Endothelial cell (in vitro differentiated cells): ENCODE measurements at regions not wholly inside any gene's neighbourhood (a gene's known extent, or its start where the extent isn't known, plus 50 kb on each side); places are given as distances from the start of the nearest gene placed in this dataset.

ENCODE experiments used
- DNase-seq: peaks from one replicate; pipeline ENCODE4 v3.0.0; 2021; ENCODE audit warnings: low spot score
- H3K27ac Mint-ChIP-seq: one replicate; pipeline ENCODE4 v1.8.0; 2021; ENCODE audit warnings: mixed read lengths, inconsistent platforms; ENCODE audit not compliant: unreplicated experiment
- H3K27me3 Mint-ChIP-seq: one replicate; pipeline ENCODE4 v1.8.0; 2021; ENCODE audit warnings: mild to moderate bottlenecking, moderate library complexity, mixed read lengths, inconsistent platforms; ENCODE audit not compliant: unreplicated experiment
- H3K36me3 Mint-ChIP-seq: one replicate; pipeline ENCODE4 v1.8.0; 2021; ENCODE audit warnings: mild to moderate bottlenecking, low read depth, mixed read lengths, inconsistent platforms; ENCODE audit not compliant: unreplicated experiment
- H3K4me1 Mint-ChIP-seq: one replicate; pipeline ENCODE4 v1.8.0; 2021; ENCODE audit warnings: mild to moderate bottlenecking, mixed read lengths, inconsistent platforms; ENCODE audit not compliant: unreplicated experiment
- H3K4me3 Mint-ChIP-seq: one replicate; pipeline ENCODE4 v1.8.0; 2021; ENCODE audit warnings: mild to moderate bottlenecking, mixed read lengths, inconsistent platforms; ENCODE audit not compliant: unreplicated experiment
- H3K9me3 Mint-ChIP-seq: one replicate; pipeline ENCODE4 v1.8.0; 2021; ENCODE audit warnings: mixed read lengths, inconsistent platforms; ENCODE audit not compliant: unreplicated experiment
- TF ChIP-seq, protein P1 (sequence below): fragments of 200-600 bp; sonication (generic); IDR thresholded peaks from one replicate; pipeline ENCODE4 v1.5.0; 2021; ENCODE audit warnings: antibody characterized with exemption; ENCODE audit not compliant: unreplicated experiment

DNA sequence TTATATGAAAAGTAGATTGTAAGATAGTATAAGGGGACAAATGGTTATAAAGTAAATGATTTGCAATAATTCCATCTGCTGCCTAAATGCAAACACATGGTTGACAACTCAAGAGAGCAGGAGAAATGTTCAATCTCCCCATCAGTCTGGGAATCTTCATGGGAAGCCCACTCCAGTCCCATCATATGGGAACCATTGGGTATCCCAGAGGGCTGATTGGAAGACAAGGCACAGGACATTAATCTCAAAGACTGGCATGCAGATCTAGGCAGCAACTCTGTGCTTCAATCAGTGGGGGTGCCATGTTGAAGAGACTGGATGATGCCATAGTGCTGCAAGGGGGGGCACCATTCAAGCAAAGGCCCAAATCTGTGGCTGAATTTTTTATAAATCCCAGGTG is 193.1 kb upstream of the PDE4D start:
- Mint-ChIP-seq H3K27me3 (no peaks in the 10 kb centered on the region), H3K4me1 (peaks cover 10% of the 10 kb centered on the region), H3K4me3 (no peak overlapping the region), H3K36me3 (no peaks in the 10 kb centered on the region), H3K9me3 (no peaks in the 10 kb centered on the region), H3K27ac (no peak overlapping the region)
- no peak for DNase-seq
- TF ChIP-seq, protein P1, sequence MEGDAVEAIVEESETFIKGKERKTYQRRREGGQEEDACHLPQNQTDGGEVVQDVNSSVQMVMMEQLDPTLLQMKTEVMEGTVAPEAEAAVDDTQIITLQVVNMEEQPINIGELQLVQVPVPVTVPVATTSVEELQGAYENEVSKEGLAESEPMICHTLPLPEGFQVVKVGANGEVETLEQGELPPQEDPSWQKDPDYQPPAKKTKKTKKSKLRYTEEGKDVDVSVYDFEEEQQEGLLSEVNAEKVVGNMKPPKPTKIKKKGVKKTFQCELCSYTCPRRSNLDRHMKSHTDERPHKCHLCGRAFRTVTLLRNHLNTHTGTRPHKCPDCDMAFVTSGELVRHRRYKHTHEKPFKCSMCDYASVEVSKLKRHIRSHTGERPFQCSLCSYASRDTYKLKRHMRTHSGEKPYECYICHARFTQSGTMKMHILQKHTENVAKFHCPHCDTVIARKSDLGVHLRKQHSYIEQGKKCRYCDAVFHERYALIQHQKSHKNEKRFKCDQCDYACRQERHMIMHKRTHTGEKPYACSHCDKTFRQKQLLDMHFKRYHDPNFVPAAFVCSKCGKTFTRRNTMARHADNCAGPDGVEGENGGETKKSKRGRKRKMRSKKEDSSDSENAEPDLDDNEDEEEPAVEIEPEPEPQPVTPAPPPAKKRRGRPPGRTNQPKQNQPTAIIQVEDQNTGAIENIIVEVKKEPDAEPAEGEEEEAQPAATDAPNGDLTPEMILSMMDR = no peak

DNA sequence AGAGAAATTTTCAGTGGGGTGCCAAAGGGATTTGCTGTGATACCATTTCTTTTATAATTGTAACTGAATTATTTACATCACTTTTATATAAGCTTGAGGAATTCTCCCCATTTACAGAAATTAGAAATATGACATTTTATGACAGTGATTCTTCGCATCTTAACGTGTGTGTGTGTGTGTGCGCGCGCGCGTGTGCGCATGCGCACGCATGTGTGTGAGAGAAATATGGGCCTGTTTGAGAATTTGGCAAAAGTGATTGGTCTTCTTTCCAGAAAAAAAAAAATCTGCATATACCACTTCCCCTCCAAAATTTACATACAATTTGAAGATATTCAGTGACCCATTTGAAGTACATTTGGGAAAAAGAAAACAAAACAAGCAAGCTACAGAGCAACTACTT is 190.7 kb upstream of the PDE4D start:
- no peak for DNase-seq
- H3K9me3 Mint-ChIP-seq = no peaks in the 10 kb centered on the region
- no peaks in the 10 kb centered on the region for H3K36me3 Mint-ChIP-seq
- no peaks in the 10 kb centered on the region for H3K27me3 Mint-ChIP-seq
- TF ChIP-seq, protein P1 = no peak
- no peak overlapping the region for H3K4me3 Mint-ChIP-seq
- H3K4me1 Mint-ChIP-seq = peaks cover 10% of the 10 kb centered on the region
- no peak overlapping the region for H3K27ac Mint-ChIP-seq

DNA sequence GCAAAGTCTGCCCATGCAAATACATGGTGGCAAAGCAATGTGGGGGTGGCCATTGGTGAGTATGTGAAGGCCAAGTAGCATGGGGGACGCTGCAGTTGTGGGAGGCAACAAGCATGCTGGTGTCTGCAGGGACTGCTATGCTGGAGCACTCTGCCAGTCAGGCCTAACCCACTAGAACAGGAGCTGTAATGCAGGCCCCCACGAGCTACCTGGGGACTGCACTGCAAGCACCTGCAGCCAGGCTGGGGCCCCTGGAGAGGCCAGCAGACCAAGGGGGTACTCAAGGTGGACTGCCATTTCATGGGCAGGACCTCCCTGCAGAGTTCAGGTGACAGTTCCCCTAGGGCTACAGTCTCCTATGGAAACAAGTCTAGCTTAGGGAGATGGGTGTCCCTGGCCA is 183.8 kb upstream of the PDE4D start:
- H3K27ac Mint-ChIP-seq = no peak overlapping the region
- TF ChIP-seq, protein P1 = no peak
- H3K9me3 Mint-ChIP-seq = no peaks in the 10 kb centered on the region
- H3K4me1 Mint-ChIP-seq = no peaks in the 10 kb centered on the region
- no peaks in the 10 kb centered on the region for H3K36me3 Mint-ChIP-seq
- H3K4me3 Mint-ChIP-seq = no peak overlapping the region
- peaks cover 4% of the 10 kb centered on the region for H3K27me3 Mint-ChIP-seq
- DNase-seq = no peak

DNA sequence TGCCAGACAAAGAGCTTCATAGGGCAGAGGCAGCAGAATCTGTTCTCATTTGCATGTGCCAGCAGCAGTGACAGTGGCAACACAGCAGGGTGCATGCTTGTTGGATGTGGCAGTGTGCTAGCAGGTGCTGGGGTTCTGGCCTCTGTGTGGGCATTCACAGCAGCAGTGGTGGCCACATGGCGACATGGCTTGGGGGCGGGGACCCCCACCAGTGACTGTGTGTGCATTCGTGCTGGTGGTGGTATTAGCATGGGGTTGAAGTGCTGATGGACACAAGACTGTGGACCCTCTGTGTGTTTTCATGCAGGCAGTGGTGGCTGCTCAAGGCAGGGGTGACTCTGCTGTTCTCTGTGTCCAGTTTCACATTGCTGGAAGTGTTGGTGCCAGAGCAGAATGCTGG is 183.2 kb upstream of the PDE4D start:
- Mint-ChIP-seq H3K27me3 (peaks cover 4% of the 10 kb centered on the region), H3K27ac (no peak overlapping the region), H3K4me3 (no peak overlapping the region), H3K4me1 (no peaks in the 10 kb centered on the region), H3K9me3 (no peaks in the 10 kb centered on the region), H3K36me3 (no peaks in the 10 kb centered on the region)
- DNase-seq = no peak
- TF ChIP-seq, protein P1 = no peak

DNA sequence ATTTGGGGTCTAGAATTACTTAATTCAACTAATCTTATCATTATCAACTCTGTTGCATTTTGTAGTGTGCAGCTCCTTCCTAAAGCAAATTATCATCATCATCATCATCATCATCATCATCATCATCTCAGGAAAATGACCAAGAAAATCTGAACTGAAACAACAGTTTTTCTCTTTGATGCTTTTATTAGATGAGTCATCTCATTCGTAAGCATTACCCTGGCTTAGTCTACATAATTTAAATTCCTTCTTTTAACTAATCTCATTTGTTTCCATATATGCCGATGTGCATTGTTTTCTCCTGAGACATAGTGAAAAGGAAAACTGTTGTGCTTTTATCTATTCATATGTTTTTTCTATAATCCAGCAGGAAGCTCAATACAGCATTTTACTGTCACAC is 173.0 kb upstream of the PDE4D start:
- TF ChIP-seq, protein P1 = no peak
- Mint-ChIP-seq H3K27ac (no peak overlapping the region), H3K4me1 (no peaks in the 10 kb centered on the region), H3K36me3 (no peaks in the 10 kb centered on the region), H3K4me3 (no peak overlapping the region), H3K9me3 (no peaks in the 10 kb centered on the region), H3K27me3 (no peaks in the 10 kb centered on the region)
- DNase-seq = no peak
